B cell (primary cell): ENCODE measurements at regions not wholly inside any gene's neighbourhood (a gene's known extent, or its start where the extent isn't known, plus 50 kb on each side); places are given as distances from the start of the nearest gene placed in this dataset.

ENCODE experiments used
- EZH2 ChIP-seq: IDR thresholded peaks from 2 replicates; pipeline ENCODE4 v1.6.1; 2012; ENCODE audit warnings: borderline replicate concordance, low read depth, mild to moderate bottlenecking, moderate library complexity, low read length; ENCODE audit not compliant: insufficient read depth, poor library complexity, severe bottlenecking
- TF ChIP-seq, protein P1 (sequence below): fragments of 200-600 bp; IDR thresholded peaks from one replicate; pipeline ENCODE4 v1.8.0; 2022; ENCODE audit warnings: antibody characterized with exemption, mild to moderate bottlenecking

DNA sequence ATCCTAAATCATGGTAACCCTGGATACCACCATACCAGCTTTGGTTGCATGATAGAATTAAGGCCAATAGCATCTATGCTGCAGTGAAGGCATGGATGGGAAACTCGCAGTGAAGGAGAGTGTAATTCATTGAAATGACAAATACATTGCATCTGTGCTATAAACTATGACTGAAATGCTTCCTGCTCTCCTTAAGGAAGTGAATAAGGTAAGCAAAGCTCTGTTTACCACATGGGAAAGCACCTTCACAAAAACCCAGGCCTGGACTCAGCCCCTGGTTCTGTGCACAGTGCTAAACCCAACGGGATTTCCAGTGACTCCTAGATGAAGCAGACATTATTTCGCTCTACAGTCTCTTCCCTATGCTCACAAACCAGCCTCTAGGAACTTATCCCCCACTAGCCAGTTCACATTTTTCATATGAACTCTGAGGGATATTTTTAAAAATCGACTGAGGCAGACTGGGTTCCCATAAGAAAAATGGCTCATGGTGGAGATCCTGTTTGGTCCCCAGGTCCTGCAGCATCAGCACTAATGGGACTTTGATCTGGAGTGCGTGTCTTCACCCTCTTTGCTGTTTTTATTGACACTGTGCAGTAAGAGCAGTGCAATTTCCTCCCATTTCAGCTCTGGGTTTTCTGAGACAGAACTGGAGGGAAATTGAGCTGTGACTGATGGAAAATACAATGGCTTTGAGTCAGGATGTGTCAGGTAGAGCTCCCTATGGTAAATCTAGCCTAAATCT, 362.7 kb downstream of the SIPA1L2 start:
- TF ChIP-seq, protein P1, sequence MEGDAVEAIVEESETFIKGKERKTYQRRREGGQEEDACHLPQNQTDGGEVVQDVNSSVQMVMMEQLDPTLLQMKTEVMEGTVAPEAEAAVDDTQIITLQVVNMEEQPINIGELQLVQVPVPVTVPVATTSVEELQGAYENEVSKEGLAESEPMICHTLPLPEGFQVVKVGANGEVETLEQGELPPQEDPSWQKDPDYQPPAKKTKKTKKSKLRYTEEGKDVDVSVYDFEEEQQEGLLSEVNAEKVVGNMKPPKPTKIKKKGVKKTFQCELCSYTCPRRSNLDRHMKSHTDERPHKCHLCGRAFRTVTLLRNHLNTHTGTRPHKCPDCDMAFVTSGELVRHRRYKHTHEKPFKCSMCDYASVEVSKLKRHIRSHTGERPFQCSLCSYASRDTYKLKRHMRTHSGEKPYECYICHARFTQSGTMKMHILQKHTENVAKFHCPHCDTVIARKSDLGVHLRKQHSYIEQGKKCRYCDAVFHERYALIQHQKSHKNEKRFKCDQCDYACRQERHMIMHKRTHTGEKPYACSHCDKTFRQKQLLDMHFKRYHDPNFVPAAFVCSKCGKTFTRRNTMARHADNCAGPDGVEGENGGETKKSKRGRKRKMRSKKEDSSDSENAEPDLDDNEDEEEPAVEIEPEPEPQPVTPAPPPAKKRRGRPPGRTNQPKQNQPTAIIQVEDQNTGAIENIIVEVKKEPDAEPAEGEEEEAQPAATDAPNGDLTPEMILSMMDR: no peak
- TF ChIP-seq EZH2: no peak
